ENCODE measurements at regions not wholly inside any gene's neighbourhood (a gene's known extent, or its start where the extent isn't known, plus 50 kb on each side); places are given as distances from the start of the nearest gene placed in this dataset.

- H3K4me2 ChIP-seq (ENCODE audit: low read depth, low read length) = no peak overlapping the region
- H3K4me3 ChIP-seq (ENCODE audit: low read length) = no peak overlapping the region
- DNase-seq = no peak
- H3K9ac ChIP-seq (ENCODE audit: low read length) = no peak overlapping the region
- TF ChIP-seq CTCF (IDR thresholded peaks at IDR 0.05; ENCODE audit: low read length) = no peak
- TF ChIP-seq EZH2phosphoT487 (IDR thresholded peaks at IDR 0.05; ENCODE audit: low read length) = no peak
- no peak for TF ChIP-seq EZH2 (optimal IDR thresholded peaks at IDR 0.05; ENCODE audit: low read depth, low read length)
- no peaks in the 10 kb centered on the region for H3K36me3 ChIP-seq (replicated peaks; ENCODE audit: insufficient read depth, low read length)
- no peaks in the 10 kb centered on the region for H4K20me1 ChIP-seq (ENCODE audit: insufficient read depth, low read length)
- H3K9me2 ChIP-seq (replicated peaks; ENCODE audit: insufficient read depth, low read length) = no peaks in the 10 kb centered on the region
- no peaks in the 10 kb centered on the region for H3F3A ChIP-seq (ENCODE audit: insufficient read depth, low read length)
- no peaks in the 10 kb centered on the region for H3K79me2 ChIP-seq (ENCODE audit: low read length)
- no peak overlapping the region for H3K27ac ChIP-seq (ENCODE audit: low read length)
- H3K4me1 ChIP-seq (ENCODE audit: low read length) = no peaks in the 10 kb centered on the region
- no peak overlapping the region for H2AFZ ChIP-seq (ENCODE audit: low read length)
- peaks cover 11% of the 10 kb centered on the region; the same call in 1 of the 2 replicates for H3K27me3 ChIP-seq (replicated peaks; ENCODE audit: insufficient read depth, low read length)
- no peaks in the 10 kb centered on the region for H3K9me3 ChIP-seq (replicated peaks; ENCODE audit: insufficient read depth, low read length)
Observed at GRCh38 chr12:111197376-111197944, 171.4 kb downstream of the PHETA1 start.

- Histone ChIP-seq H3K9me3 (replicated peaks; ENCODE audit: insufficient read depth, low read length) (no peaks in the 10 kb centered on the region), H3K4me2 (ENCODE audit: low read depth, low read length) (no peak overlapping the region), H3K79me2 (ENCODE audit: low read length) (no peaks in the 10 kb centered on the region), H4K20me1 (ENCODE audit: insufficient read depth, low read length) (no peaks in the 10 kb centered on the region), H2AFZ (ENCODE audit: low read length) (no peak overlapping the region), H3K4me3 (ENCODE audit: low read length) (no peak overlapping the region), H3F3A (ENCODE audit: insufficient read depth, low read length) (no peaks in the 10 kb centered on the region), H3K36me3 (replicated peaks; ENCODE audit: insufficient read depth, low read length) (no peaks in the 10 kb centered on the region), H3K9me2 (replicated peaks; ENCODE audit: insufficient read depth, low read length) (no peaks in the 10 kb centered on the region), H3K9ac (ENCODE audit: low read length) (no peak overlapping the region), H3K4me1 (ENCODE audit: low read length) (no peaks in the 10 kb centered on the region), H3K27ac (ENCODE audit: low read length) (no peak overlapping the region), H3K27me3 (replicated peaks; ENCODE audit: insufficient read depth, low read length) (0 out of 2 replicates have a peak, but pooled peaks cover 2% of the 10 kb centered on the region)
- TF ChIP-seq CTCF (IDR thresholded peaks at IDR 0.05; ENCODE audit: low read length) (no peak), EZH2phosphoT487 (IDR thresholded peaks at IDR 0.05; ENCODE audit: low read length) (no peak), EZH2 (optimal IDR thresholded peaks at IDR 0.05; ENCODE audit: low read depth, low read length) (no peak)
- no peak for DNase-seq
Observed at GRCh38 chr12:111196532-111196931, 172.4 kb downstream of the PHETA1 start.

GRCh38 chr12:111195316-111195715 is 173.6 kb downstream of the PHETA1 start:
- Histone ChIP-seq H3K4me1 (ENCODE audit: low read length) (no peaks in the 10 kb centered on the region), H3K27me3 (replicated peaks; ENCODE audit: insufficient read depth, low read length) (no peaks in the 10 kb centered on the region), H3F3A (ENCODE audit: insufficient read depth, low read length) (no peaks in the 10 kb centered on the region), H3K4me2 (ENCODE audit: low read depth, low read length) (no peak overlapping the region), H3K79me2 (ENCODE audit: low read length) (no peaks in the 10 kb centered on the region), H4K20me1 (ENCODE audit: insufficient read depth, low read length) (no peaks in the 10 kb centered on the region), H3K4me3 (ENCODE audit: low read length) (no peak overlapping the region), H3K9me3 (replicated peaks; ENCODE audit: insufficient read depth, low read length) (no peaks in the 10 kb centered on the region), H3K36me3 (replicated peaks; ENCODE audit: insufficient read depth, low read length) (no peaks in the 10 kb centered on the region), H2AFZ (ENCODE audit: low read length) (no peak overlapping the region), H3K9ac (ENCODE audit: low read length) (no peak overlapping the region), H3K9me2 (replicated peaks; ENCODE audit: insufficient read depth, low read length) (no peaks in the 10 kb centered on the region), H3K27ac (ENCODE audit: low read length) (no peak overlapping the region)
- TF ChIP-seq CTCF (IDR thresholded peaks at IDR 0.05; ENCODE audit: low read length) (no peak), EZH2phosphoT487 (IDR thresholded peaks at IDR 0.05; ENCODE audit: low read length) (no peak), EZH2 (optimal IDR thresholded peaks at IDR 0.05; ENCODE audit: low read depth, low read length) (no peak)
- no peak for DNase-seq

Data from MM.1S (cell line).